HG03342 (cell line): ENCODE measurements at regions not wholly inside any gene's neighbourhood (a gene's known extent, or its start where the extent isn't known, plus 50 kb on each side); places are given as distances from the start of the nearest gene placed in this dataset.
"Not testable (repeated sequence)": the region's sequence is repeated elsewhere in the genome, so short reads cannot be mapped to it uniquely, and the experiment has no call there.

Source experiments
- ATAC-seq: cut with Tn5 transposase; IDR thresholded peaks from one replicate; pipeline ENCODE4 v1.9.1; 2021; ENCODE audit warnings: mild to moderate bottlenecking, moderate library complexity; ENCODE audit not compliant: unreplicated experiment

GRCh38 chr14:22271838-22272799, 316.9 kb downstream of the DAD1 start:
- no peak for ATAC-seq

- no peak for ATAC-seq
Observed at GRCh38 chr14:22268875-22269274, 320.1 kb downstream of the DAD1 start.

DNA sequence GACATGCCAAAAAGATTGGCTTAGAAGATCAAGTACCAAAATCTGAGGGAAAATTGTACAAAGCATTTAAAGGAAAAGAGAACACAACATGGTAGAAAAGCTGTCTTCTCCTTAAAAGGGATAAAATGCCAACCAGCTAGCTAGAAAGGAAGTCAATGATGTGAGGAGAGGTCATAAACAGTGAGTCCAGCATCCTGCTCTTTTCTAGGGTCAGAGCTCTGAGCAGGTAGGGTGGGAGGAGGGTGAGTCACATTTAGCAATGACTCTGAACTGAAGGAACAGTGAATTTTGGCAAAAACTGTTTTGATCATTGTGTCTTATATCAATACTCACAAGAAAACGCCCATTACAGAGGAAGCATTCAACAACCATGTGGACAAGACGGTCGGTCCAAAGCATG, 322.3 kb downstream of the DAD1 start:
- ATAC-seq: no peak

- ATAC-seq: no peak
Observed at GRCh38 chr14:22266142-22266442, 322.9 kb downstream of the DAD1 start.

GRCh38 chr14:22265319-22266141, 323.5 kb downstream of the DAD1 start:
- ATAC-seq: no peak

- no peak for ATAC-seq
Observed at GRCh38 chr14:22264759-22265158, 324.3 kb downstream of the DAD1 start.

DNA sequence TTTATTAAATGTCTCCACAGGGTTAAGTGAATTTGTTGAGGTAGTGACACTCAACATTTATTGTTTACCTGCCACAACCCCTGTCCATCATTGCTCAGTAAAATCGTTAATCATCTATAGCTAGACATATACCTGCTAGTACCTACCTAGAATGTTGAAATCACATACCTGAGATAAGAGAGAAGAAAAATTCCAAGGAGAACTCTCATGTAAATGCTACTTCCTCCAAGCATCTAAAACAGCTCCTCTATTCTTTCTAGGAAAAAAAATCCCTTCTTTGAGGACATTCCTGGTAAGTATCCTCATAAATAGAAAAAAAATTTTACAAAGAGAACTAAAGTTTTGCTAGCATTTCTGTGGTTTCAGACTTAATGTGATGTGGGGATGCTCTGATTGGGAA, 325.1 kb downstream of the DAD1 start:
- no peak for ATAC-seq

DNA sequence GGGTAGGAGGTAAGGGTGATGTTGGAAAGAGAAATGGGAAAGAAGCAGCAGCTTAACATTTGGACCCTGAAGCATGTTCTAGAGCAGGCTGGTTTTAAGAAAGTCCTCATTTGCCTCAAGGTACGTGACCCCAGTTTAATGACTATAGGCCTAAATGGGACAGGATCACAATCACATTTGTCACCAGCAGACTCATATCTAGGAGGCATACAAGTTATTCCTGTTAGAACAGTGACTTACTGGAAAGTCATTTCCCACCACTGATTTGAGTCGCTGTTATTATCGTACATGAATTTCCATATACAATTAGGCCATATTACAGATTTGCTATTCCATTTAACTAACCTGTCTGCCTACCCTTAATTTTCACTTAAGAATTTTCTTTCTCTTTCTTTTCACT, 326.1 kb downstream of the DAD1 start:
- no peak for ATAC-seq

- no peak for ATAC-seq
Observed at GRCh38 chr14:22255017-22255950, 333.7 kb downstream of the DAD1 start.

- ATAC-seq: no peak
Observed at GRCh38 chr14:22252686-22253085, 336.3 kb downstream of the DAD1 start.

GRCh38 chr14:22251090-22251489, 337.9 kb downstream of the DAD1 start:
- ATAC-seq: no peak

DNA sequence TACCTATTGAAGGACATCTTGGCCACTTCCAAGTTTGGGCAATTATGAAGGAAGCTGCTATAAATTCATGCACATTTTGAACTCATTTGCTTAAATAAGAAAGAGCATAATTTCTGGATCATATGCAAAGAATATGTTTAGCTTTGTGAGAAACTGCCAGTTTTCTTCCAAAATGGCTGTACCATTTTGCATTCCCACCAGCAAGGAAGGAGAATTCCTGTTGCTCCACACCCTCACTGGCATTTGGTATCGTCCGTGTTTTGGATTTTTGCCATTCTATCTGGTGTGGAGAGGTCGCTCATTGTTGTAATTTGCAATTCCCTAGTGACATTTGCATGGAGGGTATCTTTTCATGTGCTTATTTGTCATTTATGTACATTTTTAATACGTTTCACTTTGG, 339.3 kb downstream of the DAD1 start:
- ATAC-seq: no peak

- no peak for ATAC-seq
Observed at GRCh38 chr14:22243971-22244581, 344.9 kb downstream of the DAD1 start.

DNA sequence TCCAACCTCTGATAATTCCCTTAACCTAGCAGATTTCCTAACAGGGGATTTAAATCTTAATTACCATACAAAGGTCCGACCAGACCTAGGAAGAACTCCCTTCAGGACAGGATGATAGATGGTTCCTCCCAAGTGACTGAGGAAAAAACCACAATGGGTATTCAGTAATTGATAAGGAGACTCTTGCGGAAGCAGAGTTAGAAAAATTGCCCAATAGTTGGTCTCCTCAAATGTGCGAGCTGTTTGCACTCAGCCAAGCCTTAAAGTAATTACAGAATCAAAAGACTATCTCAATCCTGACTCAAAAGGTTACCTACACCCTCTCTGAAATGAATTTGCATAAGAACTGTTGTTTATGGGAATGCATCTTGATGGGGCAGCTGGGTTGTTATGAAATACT, 350.7 kb downstream of the DAD1 start:
- not testable (repeated sequence) for ATAC-seq

- ATAC-seq: no peak
Observed at GRCh38 chr14:22233377-22233776, 355.6 kb downstream of the DAD1 start.

GRCh38 chr14:22232933-22233332, 356.1 kb downstream of the DAD1 start:
- ATAC-seq: no peak

GRCh38 chr14:22232486-22232885, 356.5 kb downstream of the DAD1 start:
- no peak for ATAC-seq

GRCh38 chr14:22231018-22231417, 358.0 kb downstream of the DAD1 start:
- ATAC-seq: no peak

DNA sequence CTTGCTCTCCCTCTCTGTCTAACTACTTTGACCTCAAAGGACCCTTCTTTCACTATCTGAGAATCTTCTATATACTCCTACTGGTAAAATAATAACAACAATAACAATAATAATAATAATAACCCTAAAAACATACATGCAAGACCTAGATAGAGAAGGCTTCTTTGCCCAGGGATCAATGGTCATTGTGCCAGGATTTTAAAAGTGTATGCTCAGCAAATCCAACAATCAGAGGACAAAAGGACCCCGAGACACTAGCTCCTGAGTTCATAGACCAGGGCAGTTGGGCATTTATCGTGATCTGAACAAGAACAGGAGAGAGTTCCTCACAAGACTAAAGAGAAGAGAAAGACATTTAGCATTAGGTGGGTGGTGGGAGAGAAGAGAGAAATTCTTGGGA, 358.5 kb downstream of the DAD1 start:
- ATAC-seq: no peak

DNA sequence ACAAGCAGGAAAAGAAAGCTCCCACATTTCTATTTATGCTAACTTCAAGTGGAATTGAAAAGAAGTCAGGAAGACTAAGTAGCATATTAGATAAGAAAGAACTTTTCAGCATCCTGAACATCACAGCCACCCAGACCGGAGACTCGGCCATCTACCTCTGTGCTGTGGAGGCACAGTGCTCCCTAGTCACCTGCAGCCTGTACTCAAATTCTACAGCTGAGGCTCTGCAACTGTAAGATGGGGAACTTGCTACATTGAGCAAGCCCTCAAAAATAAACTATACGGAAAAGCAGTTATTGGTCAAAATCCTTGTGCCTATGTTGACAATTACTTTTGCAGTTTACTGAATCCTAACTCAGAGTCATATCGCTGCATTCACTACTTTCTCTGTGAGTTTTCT, 361.9 kb downstream of the DAD1 start:
- no peak for ATAC-seq

GRCh38 chr14:22226381-22226780, 362.6 kb downstream of the DAD1 start:
- no peak for ATAC-seq
